B cell (primary cell): ENCODE measurements at regions not wholly inside any gene's neighbourhood (a gene's known extent, or its start where the extent isn't known, plus 50 kb on each side); places are given as distances from the start of the nearest gene placed in this dataset.

Experiments
- ATAC-seq: fragments of 200-7000 bp; cut with Tn5 transposase; one replicate; pipeline ENCODE4 v1.10.0; 2021; ENCODE audit warnings: low read depth, mild to moderate bottlenecking, moderate number of reproducible peaks, moderate library complexity
- CTCF ChIA-PET: fragments of 350-600 bp; sonication (Branson Sonifier 250); formaldehyde crosslinking; loops from one replicate; lab custom pipeline; 2021; ENCODE audit warnings: antibody characterized with exemption, inconsistent platforms; lab: Charles Lee
- POLR2A ChIA-PET: fragments of 350-600 bp; sonication (Branson Sonifier 250); formaldehyde crosslinking; loops from one replicate; lab custom pipeline; 2021; ENCODE audit warnings: antibody characterized with exemption; lab: Charles Lee
- DNase-seq: peaks from one replicate; pipeline ENCODE4 v3.0.0; 2013
- H2AFZ ChIP-seq: 2 replicates; pipeline ENCODE4 v1.6.1; 2012; ENCODE audit warnings: mild to moderate bottlenecking, low read depth, low read length; ENCODE audit not compliant: insufficient read depth, poor library complexity, severe bottlenecking
- H3K27ac ChIP-seq, 2 donors: 1 replicate in 1 of 2; 2 replicates in 1 of 2; pipeline ENCODE4 v1.5.1; 2012 to 2013; ENCODE audit warnings: low read length in 2 of 2, mild to moderate bottlenecking in 2 of 2, moderate library complexity in 1 of 2
- H3K27me3 ChIP-seq, 4 experiments: fragments of 200-600 bp in 1 of 4; sonication (generic) in 1 of 4; replicated peaks in 1 of 4; 1 replicate in 2 of 4; 2 replicates in 2 of 4; pipeline versions ENCODE4 v1.6.1 to v1.7.0; 2013 to 2016; ENCODE audit warnings: low read length in 3 of 4, mild to moderate bottlenecking in 2 of 4, mixed read lengths in 1 of 4, moderate library complexity in 1 of 4; ENCODE audit not compliant: insufficient read depth in 4 of 4, control insufficient read depth in 3 of 4; ENCODE audit errors: control extremely low read depth in 1 of 4
- H3K36me3 ChIP-seq, 2 experiments: replicated peaks in 1 of 2; 1 replicate in 1 of 2; 2 replicates in 1 of 2; pipeline versions ENCODE4 v1.6.1 to v1.7.1; 2013; ENCODE audit warnings: low read length in 1 of 2; ENCODE audit not compliant: insufficient read depth in 2 of 2, control insufficient read depth in 1 of 2; ENCODE audit errors: control extremely low read depth in 1 of 2, extremely low read depth in 1 of 2
- H3K4me1 ChIP-seq, 2 donors: fragments of 200-600 bp in 1 of 2; sonication (generic) in 1 of 2; 1 replicate in 1 of 2; 2 replicates in 1 of 2; pipeline versions ENCODE4 v1.5.1 to v1.6.1; 2013 to 2017; ENCODE audit warnings: low read length in 2 of 2; ENCODE audit not compliant: control insufficient read depth in 2 of 2, insufficient read depth in 2 of 2
- H3K4me2 ChIP-seq: replicated peaks from 2 replicates; pipeline ENCODE3; 2012; ENCODE audit warnings: mild to moderate bottlenecking, low read depth, low read length; ENCODE audit not compliant: poor library complexity, severe bottlenecking
- H3K4me3 ChIP-seq, 5 experiments: fragments of 200-600 bp in 1 of 5; sonication (generic) in 1 of 5; 1 replicate in 3 of 5; 2 replicates in 2 of 5; pipeline versions ENCODE4 v1.5.1 to v1.7.0; 2011 to 2016; ENCODE audit warnings: low read length in 4 of 5, mild to moderate bottlenecking in 4 of 5, low read depth in 2 of 5, control low read depth in 1 of 5, moderate library complexity in 1 of 5; ENCODE audit not compliant: insufficient read depth in 1 of 5; ENCODE audit errors: control extremely low read depth in 1 of 5, extremely low read depth in 1 of 5
- H3K79me2 ChIP-seq: fragments of 200-600 bp; sonication (generic); one replicate; pipeline ENCODE4 v1.6.0; 2016; ENCODE audit warnings: low read length; ENCODE audit not compliant: control insufficient read depth, insufficient read depth
- H3K9ac ChIP-seq: fragments of 200-600 bp; sonication (generic); 2 replicates; pipeline ENCODE4 v1.6.1; 2017; ENCODE audit warnings: mild to moderate bottlenecking, low read length, moderate library complexity
- H3K9me3 ChIP-seq, 3 donors: one replicate each; pipeline versions ENCODE4 v1.6.1 to v1.7.1; 2013; ENCODE audit warnings: low read length in 2 of 3; ENCODE audit not compliant: control insufficient read depth in 2 of 3, insufficient read depth in 1 of 3; ENCODE audit errors: control extremely low read depth in 1 of 3
- H4K20me1 ChIP-seq: 2 replicates; pipeline ENCODE4 v1.6.0; 2012; ENCODE audit warnings: mild to moderate bottlenecking, low read length; ENCODE audit not compliant: insufficient read depth, control insufficient read depth, poor library complexity, severe bottlenecking
- H3K27ac Mint-ChIP-seq: one replicate; pipeline ENCODE4 v1.8.0; 2021; ENCODE audit warnings: mixed read lengths
- H3K27me3 Mint-ChIP-seq: one replicate; pipeline ENCODE4 v1.8.0; 2021; ENCODE audit warnings: mixed read lengths
- H3K4me1 Mint-ChIP-seq: one replicate; pipeline ENCODE4 v1.8.0; 2021; ENCODE audit warnings: mixed read lengths
- H3K4me3 Mint-ChIP-seq: one replicate; pipeline ENCODE4 v1.8.0; 2021; ENCODE audit warnings: mixed read lengths
- H3K9me3 Mint-ChIP-seq: one replicate; pipeline ENCODE4 v1.8.0; 2022; ENCODE audit warnings: mixed read lengths; ENCODE audit not compliant: insufficient read depth
- EZH2 ChIP-seq: IDR thresholded peaks from 2 replicates; pipeline ENCODE4 v1.6.1; 2012; ENCODE audit warnings: borderline replicate concordance, low read depth, mild to moderate bottlenecking, moderate library complexity, low read length; ENCODE audit not compliant: insufficient read depth, poor library complexity, severe bottlenecking
- intact Hi-C: fragments of 100-400 bp; cut with micrococcal nuclease; formaldehyde crosslinking; loops from one replicate; pipeline ENCODE4 v1.10.0; 2022
- TF ChIP-seq, protein P1 (sequence below): fragments of 200-600 bp; IDR thresholded peaks from one replicate; pipeline ENCODE4 v1.8.0; 2022; ENCODE audit warnings: antibody characterized with exemption, mild to moderate bottlenecking

DNA sequence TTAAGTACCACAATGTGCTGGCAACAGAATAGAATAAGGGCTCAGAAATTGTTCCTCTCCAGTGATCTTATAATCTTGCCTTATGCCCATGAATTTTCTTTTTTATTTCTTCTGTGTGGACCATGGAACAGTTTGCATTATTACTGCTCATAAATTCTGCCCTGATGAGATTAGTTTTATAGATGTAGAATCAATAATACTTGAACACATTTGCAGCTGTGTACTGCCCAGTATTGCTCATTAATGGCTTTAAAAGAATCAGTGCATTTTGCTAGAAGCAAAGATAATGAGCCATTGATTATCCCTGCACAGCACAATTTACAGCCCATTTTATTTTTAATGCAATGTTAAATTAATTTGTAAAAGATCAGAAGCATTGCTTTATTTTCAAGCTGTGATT, 172.3 kb upstream of the STXBP6 start:
- Histone ChIP-seq H3K4me3 (no peak overlapping the region), H3K9me3 (no peaks in the 10 kb centered on the region), H3K27ac (no peak overlapping the region), H3K27me3 (no peaks in the 10 kb centered on the region), H3K4me1 (no peaks in the 10 kb centered on the region), H4K20me1 (no peaks in the 10 kb centered on the region), H3K9ac (no peak overlapping the region), H2AFZ (no peak overlapping the region), H3K79me2 (no peaks in the 10 kb centered on the region), H3K4me2 (no peak overlapping the region), H3K36me3 (no peaks in the 10 kb centered on the region)
- POLR2A ChIA-PET, result no interaction called here
- no peak for TF ChIP-seq EZH2
- TF ChIP-seq, protein P1, sequence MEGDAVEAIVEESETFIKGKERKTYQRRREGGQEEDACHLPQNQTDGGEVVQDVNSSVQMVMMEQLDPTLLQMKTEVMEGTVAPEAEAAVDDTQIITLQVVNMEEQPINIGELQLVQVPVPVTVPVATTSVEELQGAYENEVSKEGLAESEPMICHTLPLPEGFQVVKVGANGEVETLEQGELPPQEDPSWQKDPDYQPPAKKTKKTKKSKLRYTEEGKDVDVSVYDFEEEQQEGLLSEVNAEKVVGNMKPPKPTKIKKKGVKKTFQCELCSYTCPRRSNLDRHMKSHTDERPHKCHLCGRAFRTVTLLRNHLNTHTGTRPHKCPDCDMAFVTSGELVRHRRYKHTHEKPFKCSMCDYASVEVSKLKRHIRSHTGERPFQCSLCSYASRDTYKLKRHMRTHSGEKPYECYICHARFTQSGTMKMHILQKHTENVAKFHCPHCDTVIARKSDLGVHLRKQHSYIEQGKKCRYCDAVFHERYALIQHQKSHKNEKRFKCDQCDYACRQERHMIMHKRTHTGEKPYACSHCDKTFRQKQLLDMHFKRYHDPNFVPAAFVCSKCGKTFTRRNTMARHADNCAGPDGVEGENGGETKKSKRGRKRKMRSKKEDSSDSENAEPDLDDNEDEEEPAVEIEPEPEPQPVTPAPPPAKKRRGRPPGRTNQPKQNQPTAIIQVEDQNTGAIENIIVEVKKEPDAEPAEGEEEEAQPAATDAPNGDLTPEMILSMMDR, result no peak
- intact Hi-C loops, result no loop called here
- Mint-ChIP-seq H3K27ac (no peak overlapping the region), H3K27me3 (no peaks in the 10 kb centered on the region), H3K4me1 (no peaks in the 10 kb centered on the region), H3K9me3 (no peaks in the 10 kb centered on the region), H3K4me3 (no peak overlapping the region)
- ATAC-seq (no peak), DNase-seq (no peak)
- CTCF ChIA-PET, result no interaction called here

DNA sequence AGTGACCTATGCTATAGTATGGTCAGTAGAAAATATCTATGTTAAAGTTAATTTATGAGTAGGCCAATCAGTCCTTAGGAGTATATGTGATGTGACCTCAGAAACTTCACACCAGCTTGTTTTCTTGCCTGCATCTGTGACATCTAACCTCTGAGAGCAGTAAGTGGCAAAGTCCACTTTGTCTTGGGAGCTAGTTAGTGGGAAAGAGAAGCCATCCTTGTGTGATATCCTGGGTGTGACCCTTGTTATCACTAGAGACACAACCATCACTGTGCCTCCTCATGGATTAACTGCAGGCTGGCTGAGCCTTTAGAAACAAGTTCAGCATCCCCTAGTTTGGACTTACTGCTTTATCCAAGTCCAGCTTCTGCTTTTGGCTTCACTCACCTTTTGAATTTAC, 170.6 kb upstream of the STXBP6 start:
- H3K27ac ChIP-seq, result no peak overlapping the region
- no peaks in the 10 kb centered on the region for H3K4me1 ChIP-seq
- ChIA-PET CTCF (no interaction called here), POLR2A (no interaction called here)
- no peaks in the 10 kb centered on the region for H3K4me1 Mint-ChIP-seq
- intact Hi-C loops, result no loop called here
- no peaks in the 10 kb centered on the region for H3K27me3 ChIP-seq
- H3K27ac Mint-ChIP-seq, result no peak overlapping the region
- no peaks in the 10 kb centered on the region for H3K27me3 Mint-ChIP-seq
- no peaks in the 10 kb centered on the region for H3K79me2 ChIP-seq
- no peak overlapping the region for H2AFZ ChIP-seq
- no peak overlapping the region for H3K4me2 ChIP-seq
- no peak for ATAC-seq
- H3K9me3 Mint-ChIP-seq, result no peaks in the 10 kb centered on the region
- no peaks in the 10 kb centered on the region for H3K36me3 ChIP-seq
- no peak overlapping the region for H3K9ac ChIP-seq
- no peaks in the 10 kb centered on the region for H3K9me3 ChIP-seq
- no peak overlapping the region for H3K4me3 Mint-ChIP-seq
- H3K4me3 ChIP-seq, result no peak overlapping the region
- TF ChIP-seq, protein P1, result no peak
- TF ChIP-seq EZH2, result no peak
- no peak for DNase-seq
- no peaks in the 10 kb centered on the region for H4K20me1 ChIP-seq
